ENCODE measurements at regions not wholly inside any gene's neighbourhood (a gene's known extent, or its start where the extent isn't known, plus 50 kb on each side); places are given as distances from the start of the nearest gene placed in this dataset.

DNA sequence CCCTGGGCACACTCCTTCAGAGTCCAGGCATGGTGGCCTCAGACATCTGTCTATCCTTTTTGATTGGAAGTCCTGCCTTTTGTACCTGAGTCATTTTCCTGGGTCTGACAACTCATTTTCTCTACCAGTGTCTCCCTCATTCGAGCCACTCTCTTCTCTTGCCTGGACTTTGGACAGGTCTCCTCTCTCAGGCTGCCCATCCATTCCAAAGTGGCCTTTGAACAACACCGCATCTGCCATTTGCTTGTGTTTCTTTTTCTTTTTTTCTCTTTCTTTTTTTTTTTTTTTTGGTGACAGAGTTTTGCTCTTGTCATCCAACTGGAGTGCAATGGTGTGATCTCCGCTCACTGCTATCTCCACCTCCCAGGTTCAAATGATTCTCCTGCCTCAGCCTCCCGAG is 142.1 kb upstream of the COBL start:
- no peaks in the 10 kb centered on the region for H3K4me1 ChIP-seq (ENCODE audit: control insufficient read depth in 1 of 2, low read depth in 2 of 2)
- TF ChIP-seq, protein P1, sequence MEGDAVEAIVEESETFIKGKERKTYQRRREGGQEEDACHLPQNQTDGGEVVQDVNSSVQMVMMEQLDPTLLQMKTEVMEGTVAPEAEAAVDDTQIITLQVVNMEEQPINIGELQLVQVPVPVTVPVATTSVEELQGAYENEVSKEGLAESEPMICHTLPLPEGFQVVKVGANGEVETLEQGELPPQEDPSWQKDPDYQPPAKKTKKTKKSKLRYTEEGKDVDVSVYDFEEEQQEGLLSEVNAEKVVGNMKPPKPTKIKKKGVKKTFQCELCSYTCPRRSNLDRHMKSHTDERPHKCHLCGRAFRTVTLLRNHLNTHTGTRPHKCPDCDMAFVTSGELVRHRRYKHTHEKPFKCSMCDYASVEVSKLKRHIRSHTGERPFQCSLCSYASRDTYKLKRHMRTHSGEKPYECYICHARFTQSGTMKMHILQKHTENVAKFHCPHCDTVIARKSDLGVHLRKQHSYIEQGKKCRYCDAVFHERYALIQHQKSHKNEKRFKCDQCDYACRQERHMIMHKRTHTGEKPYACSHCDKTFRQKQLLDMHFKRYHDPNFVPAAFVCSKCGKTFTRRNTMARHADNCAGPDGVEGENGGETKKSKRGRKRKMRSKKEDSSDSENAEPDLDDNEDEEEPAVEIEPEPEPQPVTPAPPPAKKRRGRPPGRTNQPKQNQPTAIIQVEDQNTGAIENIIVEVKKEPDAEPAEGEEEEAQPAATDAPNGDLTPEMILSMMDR (IDR thresholded peaks at IDR 0.05) = no peak

DNA sequence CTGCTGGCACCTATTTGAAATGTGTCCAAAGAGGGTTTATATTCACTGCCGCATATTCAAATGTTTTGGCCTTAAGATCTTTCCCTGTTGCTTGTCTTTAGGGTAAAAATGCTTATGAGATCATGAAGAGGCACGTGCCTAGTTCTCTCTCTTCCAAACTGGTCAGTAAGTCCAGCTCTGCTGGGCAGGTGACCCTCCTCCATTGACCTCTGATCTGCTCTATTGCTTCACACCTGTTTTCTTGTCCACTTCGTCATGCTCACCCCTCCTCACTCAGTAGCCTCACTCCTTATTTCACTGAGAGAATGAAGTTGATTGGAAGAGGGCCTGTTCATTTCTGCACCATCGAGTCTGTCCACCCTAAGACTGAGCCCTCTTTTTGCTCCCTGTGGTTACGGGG is 140.5 kb upstream of the COBL start:
- Histone ChIP-seq H3K27ac (no peak overlapping the region), H3K9me3 (no peaks in the 10 kb centered on the region), H3K4me1 (ENCODE audit: control insufficient read depth in 1 of 2, low read depth in 2 of 2) (no peaks in the 10 kb centered on the region), H3K36me3 (no peaks in the 10 kb centered on the region), H3K27me3 (replicated peaks; ENCODE audit: insufficient read depth) (no peaks in the 10 kb centered on the region), H3K4me3 (no peak overlapping the region)
- TF ChIP-seq, protein P1 (IDR thresholded peaks at IDR 0.05) = no peak
- DNase-seq (ENCODE audit: low spot score) = no peak
- no peak for ATAC-seq (ENCODE audit: insufficient number of reproducible peaks, low FRiP score, low read depth)

More for the DNA sequence above, 142.1 kb upstream of the COBL start:
- no peak for DNase-seq (ENCODE audit: low spot score)
- H3K9me3 ChIP-seq = no peaks in the 10 kb centered on the region
- no peaks in the 10 kb centered on the region for H3K36me3 ChIP-seq
- H3K27ac ChIP-seq = no peak overlapping the region
- no peak for ATAC-seq (ENCODE audit: insufficient number of reproducible peaks, low FRiP score, low read depth)
- no peaks in the 10 kb centered on the region for H3K27me3 ChIP-seq (replicated peaks; ENCODE audit: insufficient read depth)
- H3K4me3 ChIP-seq = no peak overlapping the region

GRCh38 chr7:51456431-51457060 is 139.9 kb upstream of the COBL start:
- TF ChIP-seq, protein P1 (IDR thresholded peaks at IDR 0.05) = no peak
- DNase-seq (ENCODE audit: low spot score) (no peak), ATAC-seq (ENCODE audit: insufficient number of reproducible peaks, low FRiP score, low read depth) (no peak)
- Histone ChIP-seq H3K4me3 (no peak overlapping the region), H3K27me3 (replicated peaks; ENCODE audit: insufficient read depth) (no peaks in the 10 kb centered on the region), H3K27ac (no peak overlapping the region), H3K9me3 (no peaks in the 10 kb centered on the region), H3K4me1 (ENCODE audit: control insufficient read depth in 1 of 2, low read depth in 2 of 2) (no peaks in the 10 kb centered on the region), H3K36me3 (no peaks in the 10 kb centered on the region)

DNA sequence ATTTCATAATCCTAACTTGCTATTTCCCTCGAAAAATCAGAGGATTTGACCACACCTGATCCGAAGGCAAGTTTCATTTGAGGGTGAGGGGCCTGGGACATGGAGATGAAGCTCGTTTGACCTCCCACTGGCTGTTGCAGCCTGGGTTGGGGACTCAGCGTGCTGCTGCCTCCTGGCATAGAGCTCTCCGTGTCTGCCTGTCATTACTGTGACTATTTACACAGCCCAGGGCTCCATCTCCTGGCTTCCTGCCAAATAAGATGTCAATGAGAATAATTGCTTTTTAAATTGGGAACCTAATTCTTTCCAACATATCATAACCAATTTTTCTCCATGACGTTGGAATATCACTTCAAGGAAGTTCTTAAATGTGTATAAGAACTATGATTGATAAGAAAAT is 139.3 kb upstream of the COBL start:
- Histone ChIP-seq H3K4me3 (no peak overlapping the region), H3K27ac (no peak overlapping the region), H3K36me3 (no peaks in the 10 kb centered on the region), H3K27me3 (replicated peaks; ENCODE audit: insufficient read depth) (no peaks in the 10 kb centered on the region), H3K9me3 (no peaks in the 10 kb centered on the region), H3K4me1 (ENCODE audit: control insufficient read depth in 1 of 2, low read depth in 2 of 2) (no peaks in the 10 kb centered on the region)
- TF ChIP-seq, protein P1 (IDR thresholded peaks at IDR 0.05) = no peak
- ATAC-seq (ENCODE audit: insufficient number of reproducible peaks, low FRiP score, low read depth) = no peak
- DNase-seq (ENCODE audit: low spot score) = no peak

DNA sequence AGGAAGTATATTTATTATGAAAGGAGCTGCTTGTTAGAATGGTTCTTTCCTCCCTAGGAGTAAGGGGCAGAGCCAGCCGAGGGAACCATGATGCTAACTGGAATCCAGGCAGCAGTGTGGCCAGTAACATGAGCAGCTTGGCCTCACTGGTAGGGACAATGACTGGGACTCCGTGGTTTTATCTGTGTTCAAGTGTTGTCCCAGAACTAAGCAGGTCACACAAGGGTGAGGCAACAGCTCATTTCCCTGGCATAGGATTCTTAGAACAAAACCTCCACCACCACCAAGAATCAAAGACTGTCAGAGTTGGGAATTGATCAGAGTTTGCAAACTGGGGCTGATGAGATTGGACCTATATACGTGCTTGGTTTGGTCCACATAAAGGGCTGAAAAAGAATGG is 138.9 kb upstream of the COBL start:
- Histone ChIP-seq H3K36me3 (no peaks in the 10 kb centered on the region), H3K4me1 (ENCODE audit: control insufficient read depth in 1 of 2, low read depth in 2 of 2) (no peaks in the 10 kb centered on the region), H3K27ac (no peak overlapping the region), H3K27me3 (replicated peaks; ENCODE audit: insufficient read depth) (no peaks in the 10 kb centered on the region), H3K9me3 (no peaks in the 10 kb centered on the region), H3K4me3 (no peak overlapping the region)
- ATAC-seq (ENCODE audit: insufficient number of reproducible peaks, low FRiP score, low read depth) (no peak), DNase-seq (ENCODE audit: low spot score) (no peak)
- TF ChIP-seq, protein P1 (IDR thresholded peaks at IDR 0.05) = no peak
